ENCODE measurements at regions not wholly inside any gene's neighbourhood (a gene's known extent, or its start where the extent isn't known, plus 50 kb on each side); places are given as distances from the start of the nearest gene placed in this dataset.

- TF ChIP-seq CTCF (IDR thresholded peaks at IDR 0.05; ENCODE audit: borderline replicate concordance, extremely low read depth, low read length, poor library complexity, severe bottlenecking) (no peak), EZH2 (IDR thresholded peaks at IDR 0.05; ENCODE audit: borderline replicate concordance, low read depth, low read length, severe bottlenecking) (no peak)
Observed at GRCh38 chr11:43145653-43146052, 166.1 kb upstream of the API5 start.

Measured in DND-41 (cell line).